OCI-LY7 (cell line): ENCODE measurements at regions not wholly inside any gene's neighbourhood (a gene's known extent, or its start where the extent isn't known, plus 50 kb on each side); places are given as distances from the start of the nearest gene placed in this dataset.
"Not testable (repeated sequence)": the region's sequence is repeated elsewhere in the genome, so short reads cannot be mapped to it uniquely, and the experiment has no call there.

Source experiments
- CTCF ChIP-seq: fragments of 200-600 bp; sonication (generic); conservative IDR thresholded peaks from 2 replicates; pipeline ENCODE4 v1.5.1; 2014; ENCODE audit warnings: mild to moderate bottlenecking, antibody characterized with exemption, low read length, moderate library complexity, mixed read lengths
- EZH2phosphoT487 ChIP-seq: fragments of 200-600 bp; sonication (generic); IDR thresholded peaks from 2 replicates; pipeline ENCODE4 v1.6.1; 2018; ENCODE audit warnings: low read depth, borderline replicate concordance, mild to moderate bottlenecking, mixed run types, antibody characterized with exemption, low read length, moderate library complexity, mixed read lengths

GRCh38 chr7:150049012-150049655 lies 175.4 kb downstream of the ATP6V0E2 start:
- not testable (repeated sequence) for TF ChIP-seq CTCF, EZH2phosphoT487
